ENCODE measurements at regions not wholly inside any gene's neighbourhood (a gene's known extent, or its start where the extent isn't known, plus 50 kb on each side); places are given as distances from the start of the nearest gene placed in this dataset.

- TF ChIP-seq CTCF (IDR thresholded peaks at IDR 0.05; ENCODE audit: low read length) (no peak), EZH2 (IDR thresholded peaks at IDR 0.05; ENCODE audit: borderline replicate concordance, low read length) (no peak)
Observed at GRCh38 chr12:102317155-102317554, 119.5 kb upstream of the PMCH start.
